Left colon (tissue), 2 donors: ENCODE measurements at regions not wholly inside any gene's neighbourhood (a gene's known extent, or its start where the extent isn't known, plus 50 kb on each side); places are given as distances from the start of the nearest gene placed in this dataset.
"Not testable (repeated sequence)": the region's sequence is repeated elsewhere in the genome, so short reads cannot be mapped to it uniquely, and the experiment has no call there.

Experiments
- ATAC-seq: fragments of 200-7000 bp; cut with Tn5 transposase; one replicate; pipeline ENCODE4 v1.9.1; 2020; ENCODE audit warnings: mild to moderate bottlenecking, moderate library complexity
- DNase-seq, 2 donors: peaks; one replicate each; pipeline ENCODE4 v3.0.0-alpha.2; 2020
- intact Hi-C, 2 donors: fragments of 100-400 bp; cut with DNase I in 1 of 2; cut with micrococcal nuclease in 1 of 2; formaldehyde crosslinking; loops; one replicate each; pipeline versions ENCODE4 v1.11.2 to v1.14.0; 2022; cut with DNase I, micrococcal nuclease
- donor health status: DM: no; HTN: no; CAD: no.
- donor health status: DM: yes; HTN: yes; CAD: no.

DNA sequence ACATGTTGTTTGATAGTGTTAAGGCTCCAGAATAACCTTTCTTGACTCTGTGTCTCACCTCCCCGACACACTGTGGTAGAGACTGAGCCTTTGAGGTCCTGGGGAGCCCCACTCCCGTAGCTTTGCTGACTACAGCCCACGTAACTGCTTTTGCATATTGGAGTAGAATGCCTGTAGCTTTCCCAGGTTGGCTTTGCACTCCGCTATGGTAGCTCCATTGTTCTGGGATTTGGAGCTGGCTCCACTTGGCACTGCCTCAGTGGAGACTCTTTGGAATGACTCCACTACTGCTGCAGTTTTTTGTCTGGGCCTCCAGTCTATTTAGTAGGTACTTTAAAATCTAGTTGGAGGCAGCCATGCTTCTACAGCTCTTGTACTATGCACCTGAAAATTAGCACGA lies 56.2 kb upstream of the ANXA1 start:
- DNase-seq (no peak), ATAC-seq (no peak)
- intact Hi-C loops: loop anchor here in 1 of 2 donors (10.0 kb wide), 1 partner anchor 221 kb away; no protein-coding TSS in a partner anchor

DNA sequence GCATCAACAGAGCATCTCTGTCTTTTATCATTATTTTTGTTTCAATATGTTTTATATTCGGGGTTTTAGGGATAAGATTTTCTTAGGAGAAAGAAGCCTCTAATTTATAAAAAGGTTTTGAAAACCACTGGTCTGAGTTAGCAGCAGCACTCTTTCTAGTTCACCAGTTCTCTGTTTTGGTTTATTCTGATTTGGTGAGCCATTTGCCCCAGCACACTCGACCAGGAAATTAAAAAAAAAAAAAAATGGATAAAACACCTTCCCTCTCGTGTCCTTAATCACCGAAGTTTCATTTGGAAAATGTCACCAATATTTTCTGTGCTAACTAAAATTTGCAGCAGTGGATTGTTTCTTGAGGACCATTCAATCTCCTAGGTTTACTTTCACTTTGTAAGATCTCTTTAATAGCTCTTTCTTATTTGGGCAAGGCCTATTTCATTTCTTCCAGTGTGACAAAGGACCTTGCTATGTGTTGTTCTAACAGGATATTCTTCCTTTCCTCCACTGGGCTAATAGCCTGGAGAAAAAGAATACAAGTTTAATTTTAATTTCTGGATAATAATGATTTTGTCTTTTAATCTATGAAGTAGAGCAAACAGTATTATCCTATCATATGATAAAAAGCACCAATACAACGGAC lies 57.8 kb upstream of the ANXA1 start:
- ATAC-seq (no peak), DNase-seq (no peak)
- intact Hi-C loops: loop anchor here in 1 of 2 donors (10.0 kb wide), 1 partner anchor 219 kb away; no protein-coding TSS in a partner anchor

DNA sequence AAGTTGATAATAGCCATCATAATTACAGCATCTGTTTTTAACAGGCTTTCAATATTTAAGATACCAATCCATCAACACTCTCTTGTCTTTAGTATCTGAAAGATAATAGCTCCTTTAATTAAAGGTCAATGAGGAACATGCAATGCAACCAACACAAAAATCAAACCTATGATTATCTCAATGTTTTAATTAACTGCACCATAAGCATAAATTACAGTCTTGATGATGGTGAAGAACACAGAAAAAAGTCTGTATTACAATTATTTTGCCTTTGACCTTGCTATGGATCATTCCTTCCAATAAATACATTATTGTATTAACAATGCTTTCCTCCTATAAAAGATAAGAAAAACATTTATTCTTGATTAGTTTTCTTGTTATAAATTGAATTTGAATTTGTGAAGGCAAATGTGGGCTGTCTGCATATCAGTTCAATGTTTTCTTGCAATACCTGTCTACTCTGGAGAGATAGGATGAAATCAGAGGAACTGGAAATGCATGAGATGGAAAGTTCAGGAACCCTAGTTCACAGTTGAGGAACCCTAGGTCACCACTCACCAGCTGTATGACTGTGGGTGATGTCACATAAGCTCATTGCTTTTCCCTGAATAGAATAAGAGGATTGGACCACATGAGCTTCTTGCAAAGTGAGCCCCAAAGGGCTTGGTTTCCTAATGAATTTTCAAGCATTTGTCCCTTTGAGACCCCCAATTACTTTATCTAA lies 58.5 kb upstream of the ANXA1 start:
- no peak for DNase-seq
- no peak for ATAC-seq
- intact Hi-C loops: loop anchor here in 1 of 2 donors (10.0 kb wide), 1 partner anchor 218 kb away; no protein-coding TSS in a partner anchor

DNA sequence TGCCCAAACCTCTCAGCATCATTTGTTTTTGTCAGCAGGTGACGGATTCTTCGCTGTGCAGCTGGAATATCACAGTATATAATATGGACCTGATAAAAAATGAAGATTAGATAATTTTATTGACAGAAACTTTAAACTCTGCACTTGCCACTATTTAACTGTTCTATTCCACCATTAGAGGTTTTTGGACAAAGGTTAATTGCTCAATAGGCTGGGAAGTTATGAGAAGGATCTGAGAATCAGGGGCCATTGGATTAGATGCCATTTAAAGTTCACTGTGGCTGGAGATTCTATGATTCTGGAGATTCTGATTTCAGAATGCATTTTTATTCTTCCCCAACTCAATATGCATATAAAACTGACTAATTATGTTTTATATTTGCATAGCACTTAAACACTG lies 59.8 kb upstream of the ANXA1 start:
- intact Hi-C loops: loop anchor here in 1 of 2 donors (10.0 kb wide), 1 partner anchor 217 kb away; no protein-coding TSS in a partner anchor
- ATAC-seq: no peak

DNA sequence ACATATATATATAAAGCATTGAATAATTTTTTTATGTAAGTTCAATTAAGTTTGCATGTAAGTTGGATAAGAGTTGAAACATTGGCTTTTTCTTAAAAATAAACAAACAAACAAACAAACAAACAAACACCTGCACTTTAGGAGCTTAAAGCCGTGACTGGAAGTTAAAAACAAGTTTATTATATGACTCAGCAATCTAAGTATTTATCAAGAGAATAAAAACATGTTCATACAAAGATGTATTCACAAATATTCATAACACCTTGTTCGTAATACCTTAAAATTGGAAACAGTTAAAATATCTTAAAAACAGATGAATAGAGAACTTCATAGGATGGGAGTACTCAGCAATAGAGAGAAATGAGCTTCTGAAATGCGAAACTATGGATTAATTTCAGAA lies 61.5 kb upstream of the ANXA1 start:
- ATAC-seq (no peak), DNase-seq (no peak)
- intact Hi-C loops: loop anchor here in 1 of 2 donors (10.0 kb wide), 1 partner anchor 215 kb away; no protein-coding TSS in a partner anchor

More for the DNA sequence above, 59.8 kb upstream of the ANXA1 start:
- DNase-seq: no peak

DNA sequence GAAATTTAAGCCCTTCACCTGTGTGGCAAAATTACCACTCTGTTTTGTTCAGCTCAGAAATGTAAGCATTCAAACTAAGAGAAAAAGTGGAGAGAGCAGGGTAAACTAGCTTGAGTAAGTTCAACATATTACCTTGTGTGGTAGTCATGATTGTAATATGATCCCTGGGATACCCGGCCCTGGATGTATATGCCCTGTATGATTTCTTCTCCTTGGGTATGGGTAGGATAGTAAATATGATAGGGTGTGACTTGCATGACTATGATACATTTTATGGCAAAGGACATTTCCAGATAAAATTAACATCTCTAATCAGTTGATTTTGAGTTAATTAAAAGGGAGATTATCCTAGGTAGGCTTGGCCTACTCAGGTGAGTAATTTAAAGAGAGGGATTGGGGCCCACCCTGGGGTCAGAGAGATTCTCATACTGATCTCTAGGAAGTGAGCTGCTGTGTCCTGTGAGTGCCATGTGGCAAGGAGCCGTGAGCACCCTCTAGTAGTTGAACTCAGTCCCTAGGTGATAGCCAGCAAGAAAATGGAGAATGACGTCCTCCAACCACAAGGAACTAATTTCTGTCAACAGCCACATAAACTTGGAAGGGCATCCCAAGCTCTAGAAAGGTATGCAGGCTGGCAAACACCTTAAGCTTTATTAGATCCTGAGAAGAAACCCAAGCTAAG lies 62.2 kb upstream of the ANXA1 start:
- intact Hi-C loops: loop anchor here in 1 of 2 donors (10.0 kb wide), 1 partner anchor 55 kb away; no protein-coding TSS in a partner anchor
- ATAC-seq: no peak
- no peak for DNase-seq

DNA sequence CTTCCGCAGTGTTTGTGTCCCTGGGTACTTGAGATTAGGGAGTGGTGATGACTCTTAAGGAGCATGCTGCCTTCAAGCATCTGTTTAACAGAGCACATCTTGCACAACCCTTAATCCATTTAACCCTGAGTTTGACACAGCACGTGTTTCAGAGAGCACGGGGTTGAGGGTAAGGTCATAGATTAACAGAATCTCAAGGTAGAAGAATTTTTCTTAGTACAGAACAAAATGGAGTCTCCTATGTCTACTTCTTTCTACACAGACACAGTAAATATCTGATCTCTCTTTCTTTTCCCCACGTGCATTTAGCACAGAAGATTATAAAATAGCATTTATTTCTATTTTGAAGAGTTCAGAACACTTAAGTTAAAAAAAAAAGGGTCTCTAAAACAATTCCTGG lies 63.8 kb upstream of the ANXA1 start:
- intact Hi-C loops: loop anchor here in 1 of 2 donors (10.0 kb wide), 1 partner anchor 53 kb away; no protein-coding TSS in a partner anchor
- not testable (repeated sequence) for ATAC-seq, DNase-seq

DNA sequence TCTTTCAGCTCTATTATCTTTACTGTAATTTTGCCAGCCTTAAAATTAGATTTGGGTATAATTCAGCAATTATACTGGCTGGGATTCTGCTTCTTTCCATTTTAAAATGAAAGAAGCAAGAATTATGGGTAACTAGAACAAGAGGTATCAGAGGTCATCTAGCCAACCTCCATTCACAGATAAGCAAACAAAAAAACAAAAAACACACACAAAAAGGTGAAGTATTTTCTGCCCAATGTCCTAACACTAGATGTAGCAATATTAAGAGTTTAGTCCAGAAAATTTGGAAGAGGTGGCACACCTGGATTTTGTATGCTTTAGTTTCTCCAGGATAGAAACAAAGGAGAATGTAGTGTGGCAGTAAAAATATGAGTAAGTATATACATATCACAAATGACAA lies 68.1 kb upstream of the ANXA1 start:
- intact Hi-C loops: loop anchor here in 1 of 2 donors (5.0 to 10.0 kb wide), 3 partner anchors 49 to 226 kb away; no protein-coding TSS in a partner anchor
- DNase-seq (no peak), ATAC-seq (no peak)

DNA sequence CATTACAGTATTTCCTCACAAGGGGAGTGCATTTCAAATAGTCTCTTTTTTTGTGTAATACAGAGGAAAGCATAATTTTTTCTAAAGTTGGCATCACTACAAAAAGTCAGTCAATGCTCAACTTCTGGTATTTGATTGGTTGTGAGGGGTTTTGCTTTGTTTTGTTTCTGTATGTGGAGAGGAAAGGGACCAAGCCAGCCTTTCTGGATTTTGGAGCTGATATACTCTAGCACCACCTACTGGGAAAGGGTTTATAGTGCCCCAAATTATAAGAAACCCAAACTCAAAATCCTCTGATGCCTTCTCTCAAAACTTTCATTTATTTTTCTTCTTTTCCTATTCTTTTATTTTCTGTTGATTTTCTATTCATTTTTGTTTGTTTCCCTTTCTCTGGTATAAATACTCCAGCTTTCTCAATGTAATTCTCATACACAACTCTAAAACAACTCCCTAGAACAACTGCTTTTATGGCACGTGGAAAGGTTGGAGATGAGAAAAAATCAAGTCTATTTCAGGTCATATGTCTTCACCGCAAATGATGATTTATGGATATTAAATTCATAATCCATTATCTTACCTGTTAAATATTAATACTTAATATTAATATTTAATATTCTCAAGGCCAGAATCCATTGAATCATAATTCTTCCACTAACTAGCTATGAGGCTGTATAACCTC lies 69.5 kb upstream of the ANXA1 start:
- no peak for DNase-seq
- ATAC-seq: peak; percentile 40
- intact Hi-C loops: loop anchor here in 1 of 2 donors (5.0 to 10.0 kb wide), 3 partner anchors 47 to 225 kb away; no protein-coding TSS in a partner anchor

DNA sequence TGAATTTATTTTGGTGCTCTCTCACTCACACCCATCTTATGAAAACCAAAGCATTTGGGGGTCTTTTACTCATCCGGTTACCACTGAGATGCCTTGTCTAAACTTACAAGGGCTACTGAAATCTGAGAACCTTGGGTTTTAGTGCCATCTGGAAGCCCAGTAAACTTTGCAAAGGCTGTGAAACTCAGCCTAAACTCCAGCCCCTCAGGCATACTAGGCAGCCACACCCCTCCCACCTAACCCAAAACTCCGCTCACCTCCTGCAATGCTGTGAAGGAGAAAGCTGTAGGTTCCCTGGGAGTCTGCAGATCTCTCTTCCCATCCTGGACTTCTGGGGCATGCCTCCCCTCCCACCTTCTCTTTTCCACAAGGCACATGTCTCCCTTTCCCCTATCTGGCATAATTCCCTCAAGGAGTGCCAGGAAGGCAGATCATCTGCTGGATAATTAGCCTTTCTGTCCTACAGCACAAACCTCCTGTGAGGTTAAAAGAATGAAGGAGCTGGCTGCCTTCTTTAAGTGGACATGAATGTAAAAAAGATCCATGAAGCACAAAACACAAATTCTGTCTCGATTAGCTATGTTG lies 71.5 kb upstream of the ANXA1 start:
- peak; percentile 65 for ATAC-seq

DNA sequence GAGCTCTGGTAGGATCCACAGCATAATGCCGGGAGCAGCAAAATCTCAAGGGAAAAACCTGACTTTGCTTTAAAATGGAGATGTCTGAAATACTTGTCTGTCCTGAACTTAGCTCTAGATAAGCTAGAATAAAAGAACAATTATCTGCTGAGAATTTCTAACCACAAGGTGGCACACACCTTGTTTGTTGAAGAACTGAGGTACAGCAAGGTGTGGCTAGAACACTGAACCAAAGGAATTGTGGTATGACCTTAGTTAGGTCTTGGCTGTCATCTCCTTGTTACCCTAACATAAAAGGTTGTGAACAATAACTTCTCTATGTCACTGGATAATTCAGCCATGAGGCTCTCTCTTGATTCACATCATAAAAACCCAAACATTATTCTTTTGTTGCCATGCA lies 72.3 kb upstream of the ANXA1 start:
- intact Hi-C loops: no loop called here
- ATAC-seq (peak; percentile 86), DNase-seq (no peak)

More for the DNA sequence above, 71.5 kb upstream of the ANXA1 start:
- DNase-seq: peak in 1 of 2 donors; percentile 29
- intact Hi-C loops: loop anchor here in 1 of 2 donors (5.0 to 10.0 kb wide), 3 partner anchors 45 to 223 kb away; no protein-coding TSS in a partner anchor

DNA sequence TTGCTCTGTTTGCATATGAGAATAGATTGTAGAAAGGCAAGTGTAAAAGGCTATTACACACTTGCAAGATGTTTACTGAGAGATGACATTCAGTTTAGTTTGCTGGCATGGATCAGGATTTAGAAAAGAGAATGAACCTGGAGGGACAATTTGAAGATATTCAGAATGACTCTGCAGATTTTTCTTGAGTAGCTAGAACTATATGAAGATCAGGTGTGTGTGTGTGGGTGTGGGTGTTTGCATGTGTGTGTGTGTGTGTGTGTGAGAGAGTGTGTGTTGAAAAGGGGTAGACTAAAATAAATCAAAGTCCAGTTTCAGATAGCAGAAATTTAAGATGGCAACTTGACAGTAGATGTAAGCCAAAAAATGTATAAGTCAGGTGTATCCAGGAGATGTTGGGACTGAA lies 74.0 kb upstream of the ANXA1 start:
- no peak for DNase-seq
- intact Hi-C loops: no loop called here
- peak; percentile 41 for ATAC-seq

DNA sequence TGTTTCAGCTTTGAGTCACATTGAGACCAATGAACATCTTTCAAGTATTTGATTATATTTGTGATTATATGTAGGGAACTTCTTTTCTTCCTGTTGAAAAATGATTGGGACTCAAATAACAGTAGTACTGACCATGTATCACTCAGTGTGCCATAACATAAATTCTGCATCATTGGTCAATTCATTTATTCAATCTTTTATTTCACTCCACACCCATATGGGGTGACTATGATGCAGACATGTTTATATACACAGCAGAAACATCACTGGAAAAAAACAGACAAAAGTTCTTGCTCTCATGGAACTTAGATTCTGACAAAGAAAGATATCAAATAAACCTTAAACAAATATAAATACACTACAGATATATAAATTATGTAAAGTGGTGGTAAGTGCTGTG lies 74.7 kb upstream of the ANXA1 start:
- ATAC-seq: no peak
- intact Hi-C loops: no loop called here
- DNase-seq: no peak

DNA sequence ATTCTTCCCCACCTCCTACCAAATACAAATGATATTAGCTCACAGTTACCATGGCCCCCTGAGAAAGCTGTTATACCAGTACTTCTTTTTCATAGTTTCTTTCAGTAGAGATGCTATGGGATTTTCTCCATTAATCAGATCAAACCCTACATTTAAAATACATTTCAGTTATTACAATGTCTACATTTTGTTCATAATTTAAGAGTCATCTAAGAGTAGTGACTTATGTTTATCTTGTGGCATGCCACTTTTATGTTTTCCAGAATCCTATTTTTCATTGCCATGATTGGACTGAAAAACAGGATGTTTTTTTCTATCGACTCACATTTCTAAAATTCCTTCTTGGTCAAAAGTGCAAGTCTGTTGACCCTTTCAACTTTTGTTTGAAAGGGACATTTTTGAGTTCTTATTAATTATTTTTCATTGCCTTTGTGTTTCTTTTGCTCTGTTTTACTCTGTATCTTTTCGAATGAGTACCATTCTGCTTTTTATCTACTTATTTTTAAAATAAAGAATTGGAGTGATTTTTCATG lies 77.4 kb upstream of the ANXA1 start:
- intact Hi-C loops: no loop called here
- DNase-seq (no peak), ATAC-seq (no peak)

DNA sequence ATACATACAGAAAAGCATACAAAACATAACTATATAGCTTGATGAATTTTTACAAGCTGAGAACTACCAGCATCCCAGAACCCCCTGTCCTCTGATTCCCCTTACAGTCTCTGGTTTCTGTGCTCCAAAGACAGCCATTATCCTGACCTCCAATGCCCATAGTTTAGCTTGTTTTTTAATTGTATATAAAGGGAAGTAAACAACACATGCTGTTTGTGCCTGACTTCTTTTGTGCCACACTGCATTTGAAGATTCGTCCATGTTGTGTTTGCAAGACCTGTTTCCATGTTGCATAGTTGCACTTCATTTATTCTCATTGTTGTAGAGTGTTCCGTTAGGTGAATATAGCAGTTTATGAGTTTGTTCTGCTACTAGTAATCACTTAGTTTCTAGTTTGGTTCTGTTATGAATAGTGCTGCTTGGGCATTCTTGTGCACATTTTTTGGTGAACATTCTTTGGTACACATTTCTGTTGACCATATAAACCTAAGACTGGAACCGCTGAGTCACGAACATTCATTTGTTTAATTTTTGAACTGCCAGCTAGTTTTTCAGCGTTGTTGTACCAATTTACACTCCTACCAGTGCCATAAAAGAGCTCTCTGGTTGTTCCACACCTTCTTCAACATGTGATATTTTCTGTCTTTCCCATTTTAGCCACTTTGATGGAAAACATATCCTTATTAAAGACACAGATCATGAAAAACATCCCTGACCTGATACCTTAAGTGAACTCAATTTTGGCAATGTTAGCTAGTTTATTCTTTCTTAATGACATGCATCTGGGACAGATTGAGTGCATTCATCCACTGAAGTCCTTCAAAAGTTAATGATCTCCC lies 78.1 kb upstream of the ANXA1 start:
- no peak for ATAC-seq

DNA sequence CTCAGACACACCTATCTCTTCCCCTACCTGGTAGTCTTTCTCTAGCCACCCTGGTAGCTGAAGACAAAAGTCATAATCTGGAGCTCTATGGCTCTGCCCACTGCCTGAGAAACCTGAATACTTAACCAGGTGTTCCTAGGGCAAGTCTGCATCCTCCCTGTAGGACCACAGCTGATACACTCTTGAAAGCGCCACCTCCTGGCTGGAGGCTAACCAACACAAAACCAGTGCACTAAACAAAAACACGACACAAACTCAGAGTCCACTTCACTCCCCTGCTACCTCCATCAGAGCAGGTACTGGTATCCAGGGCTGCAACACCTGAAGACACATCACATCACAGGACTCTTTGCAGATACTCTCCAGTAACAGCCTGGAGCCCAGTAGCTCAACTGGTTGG lies 84.6 kb upstream of the ANXA1 start:
- DNase-seq (no peak), ATAC-seq (no peak)
- intact Hi-C loops: no loop called here

More for the DNA sequence above, 78.1 kb upstream of the ANXA1 start:
- DNase-seq: no peak
- intact Hi-C loops: no loop called here

DNA sequence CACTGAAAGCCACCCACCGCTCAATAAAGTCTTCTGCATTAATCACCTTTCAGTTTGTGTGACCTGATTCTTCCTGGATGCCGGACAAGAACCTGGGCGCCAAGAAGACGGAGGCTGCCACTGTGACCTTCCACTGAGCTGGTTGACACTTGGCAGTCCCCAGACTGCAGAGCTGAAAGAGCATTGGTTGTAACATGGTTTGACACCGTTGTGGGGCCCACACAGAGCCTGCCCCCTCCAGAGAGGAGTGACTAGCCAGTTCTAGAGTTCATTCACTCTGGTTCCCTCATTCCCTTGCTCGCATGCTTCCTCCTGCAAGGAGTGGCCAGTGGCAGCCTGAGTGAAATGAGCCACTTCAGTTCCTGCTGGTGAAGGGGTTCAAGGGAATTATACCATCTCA lies 86.2 kb upstream of the ANXA1 start:
- ATAC-seq: no peak
- DNase-seq: no peak
- intact Hi-C loops: no loop called here
